ENCODE measurements at regions not wholly inside any gene's neighbourhood (a gene's known extent, or its start where the extent isn't known, plus 50 kb on each side); places are given as distances from the start of the nearest gene placed in this dataset.
A peak's percentile ranks its signal among the peaks of the same experiment; 100 is the strongest.

DNA sequence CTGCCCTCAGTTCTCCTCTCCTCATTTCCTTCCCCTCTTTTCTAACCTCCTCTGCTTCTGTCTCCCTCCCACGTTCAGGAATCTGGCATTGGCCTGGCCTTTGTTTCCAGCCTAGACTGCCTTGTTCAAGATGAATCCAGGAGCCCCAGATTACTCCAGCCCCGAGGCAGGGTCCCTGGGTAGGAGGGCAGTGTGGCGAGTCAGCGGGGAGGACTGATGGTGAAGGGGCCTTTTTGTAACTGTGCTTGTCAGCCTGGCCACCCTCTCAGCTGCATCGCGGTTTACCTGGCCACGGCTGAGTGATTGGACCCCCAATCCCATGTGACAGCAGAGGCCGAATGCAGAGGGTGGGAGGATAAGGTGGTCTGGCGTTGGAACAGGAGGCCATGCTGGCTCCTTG lies 96.1 kb upstream of the SHH start:
- DNase-seq (no peak), ATAC-seq (no peak)
- Mint-ChIP-seq H3K27me3 (no peaks in the 10 kb centered on the region), H3K27ac (no peak overlapping the region), H3K4me3 (no peak overlapping the region), H3K36me3 (ENCODE audit: low read depth) (no peaks in the 10 kb centered on the region), H3K4me1 (no peaks in the 10 kb centered on the region)
- peaks cover 5% of the 10 kb centered on the region for H3K9me3 ChIP-seq (ENCODE audit: control insufficient read depth, low read length, poor library complexity, severe bottlenecking)

DNA sequence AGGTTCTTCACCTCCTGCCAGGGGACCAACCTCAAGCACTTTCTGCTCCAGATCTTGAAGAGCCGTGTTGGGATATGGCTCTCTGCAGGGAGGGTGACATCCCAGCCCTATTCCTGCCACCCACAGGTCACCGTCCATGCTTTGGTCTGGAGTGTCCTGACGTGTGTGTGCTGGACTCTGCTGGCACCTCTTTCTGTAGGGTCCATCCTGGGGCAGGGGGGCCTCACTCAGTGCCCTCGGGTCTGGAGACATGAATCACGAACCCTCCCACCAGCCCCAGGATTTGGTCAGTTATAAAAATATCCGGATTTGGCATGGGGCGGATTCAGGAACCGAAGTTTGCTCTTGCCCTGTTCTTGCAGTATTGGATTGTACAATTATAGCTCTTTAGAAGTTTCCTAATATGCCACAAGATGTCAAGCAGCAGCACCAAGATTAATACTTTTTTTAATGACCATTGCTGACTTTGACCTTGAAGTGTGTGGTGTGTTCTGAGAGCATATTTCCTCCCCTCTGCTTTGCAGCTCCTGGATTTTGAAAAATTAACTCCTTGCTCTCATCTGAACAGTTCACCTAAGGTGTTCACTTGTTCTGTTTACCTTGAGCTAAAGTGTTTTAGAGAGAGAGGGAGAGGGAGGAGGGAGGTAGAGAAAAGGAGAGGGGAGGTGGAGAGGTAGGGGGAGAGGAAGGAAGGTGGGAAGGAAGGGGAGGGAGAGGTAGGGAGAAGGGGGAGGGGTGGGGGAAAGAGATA lies 95.4 kb upstream of the SHH start:
- Mint-ChIP-seq H3K4me1 (no peaks in the 10 kb centered on the region), H3K36me3 (ENCODE audit: low read depth) (no peaks in the 10 kb centered on the region), H3K4me3 (no peak overlapping the region), H3K27me3 (no peaks in the 10 kb centered on the region), H3K27ac (no peak overlapping the region)
- DNase-seq (no peak), ATAC-seq (no peak)
- peaks cover 2% of the 10 kb centered on the region for H3K9me3 ChIP-seq (ENCODE audit: control insufficient read depth, low read length, poor library complexity, severe bottlenecking)

DNA sequence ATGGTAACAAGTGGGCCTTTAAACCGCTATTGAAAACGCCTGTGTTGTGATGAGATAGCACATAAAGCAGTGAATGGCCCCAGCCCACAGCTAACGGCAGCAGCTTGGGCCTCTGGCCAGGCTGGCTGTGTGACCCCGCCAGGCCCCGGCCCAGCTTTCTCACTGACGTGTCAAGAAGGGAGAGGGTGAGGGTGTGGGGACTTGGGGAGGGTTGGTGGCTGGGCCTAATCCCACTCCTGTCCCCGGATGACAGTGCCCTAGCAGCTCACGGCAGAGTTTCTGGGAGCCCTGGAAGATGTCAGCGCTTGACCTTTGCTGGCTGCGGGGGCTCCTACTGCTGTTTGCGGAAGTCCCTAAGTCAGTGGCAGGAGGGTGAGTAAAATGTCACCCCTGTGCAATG lies 88.9 kb upstream of the SHH start:
- H3K4me3 Mint-ChIP-seq = no peak overlapping the region
- no peak for DNase-seq
- no peaks in the 10 kb centered on the region for H3K9me3 ChIP-seq (ENCODE audit: control insufficient read depth, low read length, poor library complexity, severe bottlenecking)
- no peaks in the 10 kb centered on the region for H3K36me3 Mint-ChIP-seq (ENCODE audit: low read depth)
- H3K27me3 Mint-ChIP-seq = peaks cover 13% of the 10 kb centered on the region
- ATAC-seq = no peak
- no peaks in the 10 kb centered on the region for H3K4me1 Mint-ChIP-seq
- no peak overlapping the region for H3K27ac Mint-ChIP-seq

DNA sequence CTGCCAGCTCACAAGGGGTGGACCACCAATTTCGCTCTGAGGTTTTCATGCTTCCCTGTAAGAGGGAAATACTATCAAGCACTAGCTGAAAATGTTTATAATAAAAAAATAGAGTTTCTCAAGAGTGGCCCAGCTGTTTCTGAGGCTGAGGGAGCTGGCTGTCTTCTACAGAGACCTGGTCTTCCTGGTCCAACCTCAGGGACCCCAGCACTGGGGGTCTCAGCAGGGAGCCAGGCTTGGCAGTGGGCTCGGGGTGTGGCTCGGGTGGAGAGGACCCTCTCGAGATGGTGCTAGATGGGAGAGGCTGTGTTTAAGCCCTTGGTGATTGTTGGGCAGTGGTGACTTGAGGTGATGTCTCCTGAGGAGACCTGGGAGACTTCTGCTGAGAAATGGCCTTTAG lies 87.3 kb upstream of the SHH start:
- H3K27me3 Mint-ChIP-seq = peaks cover 25% of the 10 kb centered on the region
- no peaks in the 10 kb centered on the region for H3K4me1 Mint-ChIP-seq
- H3K9me3 ChIP-seq (ENCODE audit: control insufficient read depth, low read length, poor library complexity, severe bottlenecking) = no peaks in the 10 kb centered on the region
- no peak overlapping the region for H3K4me3 Mint-ChIP-seq
- H3K36me3 Mint-ChIP-seq (ENCODE audit: low read depth) = no peaks in the 10 kb centered on the region
- H3K27ac Mint-ChIP-seq = no peak overlapping the region
- ATAC-seq (no peak), DNase-seq (no peak)

DNA sequence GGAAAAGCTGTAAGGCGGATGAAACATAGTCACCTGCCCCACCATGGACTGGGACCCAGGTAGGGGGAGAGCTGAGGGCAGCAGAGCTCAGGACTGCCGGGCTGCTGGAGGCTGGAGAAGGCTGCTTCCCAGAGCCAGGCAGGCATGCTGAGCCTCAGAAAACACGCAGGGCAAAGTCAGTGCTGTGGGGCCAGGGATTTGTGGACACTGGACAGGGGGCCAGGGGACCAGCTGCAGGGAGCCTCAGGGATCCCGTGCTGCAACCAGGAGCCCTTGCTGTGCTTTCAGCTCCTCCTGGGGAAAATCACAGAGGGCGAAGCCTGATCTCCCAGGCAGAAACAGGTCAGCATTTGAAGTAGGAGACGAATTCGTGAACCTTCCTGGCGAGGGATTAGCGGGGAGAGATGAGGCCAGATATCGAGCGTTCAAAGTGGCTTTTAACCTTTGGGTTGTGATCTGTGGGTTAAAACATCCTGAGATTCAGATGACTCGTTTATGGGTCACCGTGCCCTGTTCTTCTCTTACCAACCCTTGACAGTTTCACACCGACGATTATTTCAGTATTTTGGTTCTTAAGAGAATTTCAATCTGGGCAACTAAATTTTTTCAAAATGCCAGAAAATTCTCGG lies 85.6 kb upstream of the SHH start:
- Mint-ChIP-seq H3K36me3 (ENCODE audit: low read depth) (no peaks in the 10 kb centered on the region), H3K27me3 (peaks cover 25% of the 10 kb centered on the region), H3K4me3 (no peak overlapping the region), H3K27ac (no peak overlapping the region), H3K4me1 (no peaks in the 10 kb centered on the region)
- ATAC-seq = no peak
- DNase-seq = no peak
- no peaks in the 10 kb centered on the region for H3K9me3 ChIP-seq (ENCODE audit: control insufficient read depth, low read length, poor library complexity, severe bottlenecking)

DNA sequence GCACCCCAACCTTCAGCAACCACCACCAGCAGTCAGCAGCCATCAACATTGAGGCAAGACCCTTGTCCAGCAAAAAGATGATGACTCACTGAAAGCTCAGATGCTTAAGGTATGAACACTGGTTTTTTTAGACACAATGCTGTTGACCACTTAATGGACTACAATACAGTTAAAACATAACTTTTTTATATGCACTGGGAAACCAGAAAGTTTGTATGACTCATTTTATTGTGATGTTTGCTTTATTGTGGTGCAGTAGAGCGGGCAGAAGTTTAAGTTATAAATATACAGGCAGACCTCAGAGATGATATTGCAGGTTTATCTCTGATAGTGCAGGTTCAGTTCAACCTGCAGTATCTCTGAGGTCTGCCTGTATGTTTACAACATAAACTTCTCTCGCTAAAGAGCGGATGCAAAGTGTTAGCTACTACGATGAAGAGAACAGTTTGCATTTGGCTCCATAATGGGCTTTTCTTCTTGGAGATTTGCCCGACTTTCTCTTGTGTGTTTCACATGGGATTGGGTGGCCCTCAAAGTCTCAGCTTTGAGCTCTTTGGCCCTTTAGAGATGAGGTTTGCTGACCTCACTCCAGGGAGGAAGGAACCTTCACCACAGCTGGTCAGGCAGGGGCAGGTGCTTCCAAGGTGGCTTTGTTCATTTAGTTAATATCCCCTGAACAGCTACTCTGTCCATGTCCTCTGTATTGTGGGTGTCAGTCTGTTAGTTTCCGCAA lies 84.4 kb upstream of the SHH start:
- no peak for DNase-seq
- no peak overlapping the region for H3K27ac Mint-ChIP-seq
- H3K36me3 Mint-ChIP-seq (ENCODE audit: low read depth) = no peaks in the 10 kb centered on the region
- H3K4me3 Mint-ChIP-seq = no peak overlapping the region
- H3K9me3 ChIP-seq (ENCODE audit: control insufficient read depth, low read length, poor library complexity, severe bottlenecking) = no peaks in the 10 kb centered on the region
- H3K4me1 Mint-ChIP-seq = no peaks in the 10 kb centered on the region
- peaks cover 25% of the 10 kb centered on the region for H3K27me3 Mint-ChIP-seq
- no peak for ATAC-seq

DNA sequence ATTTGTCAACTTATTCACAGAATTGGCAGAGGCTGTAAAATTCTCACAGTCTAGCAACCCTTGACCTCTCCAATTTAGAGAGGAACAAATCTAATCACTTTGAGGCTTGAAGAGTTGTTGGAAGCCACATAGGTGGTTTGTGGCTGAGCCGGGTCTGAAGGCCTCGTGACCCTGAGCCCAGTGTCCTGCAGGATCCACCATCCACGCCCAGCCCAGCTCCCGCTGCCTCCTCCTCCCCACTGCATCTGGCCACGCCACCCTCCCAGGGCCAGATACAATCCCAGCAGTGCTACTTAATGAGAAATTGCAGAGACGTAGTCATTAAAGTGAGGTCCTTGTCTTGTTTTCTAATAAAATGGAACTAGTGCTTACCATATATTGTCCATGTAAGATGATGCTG lies 81.4 kb upstream of the SHH start:
- ATAC-seq (no peak), DNase-seq (no peak)
- H3K4me3 Mint-ChIP-seq = peak overlapping the region; percentile 10
- H3K27ac Mint-ChIP-seq = no peak overlapping the region
- H3K4me1 Mint-ChIP-seq = no peaks in the 10 kb centered on the region
- no peaks in the 10 kb centered on the region for H3K36me3 Mint-ChIP-seq (ENCODE audit: low read depth)
- H3K27me3 Mint-ChIP-seq = peaks cover 25% of the 10 kb centered on the region
- H3K9me3 ChIP-seq (ENCODE audit: control insufficient read depth, low read length, poor library complexity, severe bottlenecking) = no peaks in the 10 kb centered on the region

DNA sequence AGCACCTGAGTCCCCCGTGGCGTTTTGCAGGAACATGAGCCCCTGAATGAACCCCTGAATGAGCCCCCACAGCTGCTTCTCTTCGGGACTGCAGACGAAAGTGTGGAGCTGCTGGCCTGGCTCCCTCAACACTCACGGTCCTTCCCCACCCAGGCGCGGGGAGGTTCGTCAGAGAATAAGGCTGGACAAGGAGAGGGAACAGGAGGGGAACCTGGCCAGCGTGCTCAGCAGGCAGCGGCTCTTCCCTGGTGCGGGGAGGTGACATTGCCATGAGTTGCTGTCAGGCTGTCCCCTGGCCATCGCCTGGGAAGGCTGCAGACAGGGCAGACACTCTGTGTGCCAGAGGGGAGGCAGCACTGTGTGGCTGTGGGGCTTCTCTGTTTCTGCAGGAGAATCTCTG lies 80.9 kb upstream of the SHH start:
- Mint-ChIP-seq H3K27me3 (peaks cover 30% of the 10 kb centered on the region), H3K4me1 (no peaks in the 10 kb centered on the region), H3K4me3 (no peak overlapping the region), H3K27ac (no peak overlapping the region), H3K36me3 (ENCODE audit: low read depth) (no peaks in the 10 kb centered on the region)
- ATAC-seq (no peak), DNase-seq (no peak)
- H3K9me3 ChIP-seq (ENCODE audit: control insufficient read depth, low read length, poor library complexity, severe bottlenecking) = no peaks in the 10 kb centered on the region

DNA sequence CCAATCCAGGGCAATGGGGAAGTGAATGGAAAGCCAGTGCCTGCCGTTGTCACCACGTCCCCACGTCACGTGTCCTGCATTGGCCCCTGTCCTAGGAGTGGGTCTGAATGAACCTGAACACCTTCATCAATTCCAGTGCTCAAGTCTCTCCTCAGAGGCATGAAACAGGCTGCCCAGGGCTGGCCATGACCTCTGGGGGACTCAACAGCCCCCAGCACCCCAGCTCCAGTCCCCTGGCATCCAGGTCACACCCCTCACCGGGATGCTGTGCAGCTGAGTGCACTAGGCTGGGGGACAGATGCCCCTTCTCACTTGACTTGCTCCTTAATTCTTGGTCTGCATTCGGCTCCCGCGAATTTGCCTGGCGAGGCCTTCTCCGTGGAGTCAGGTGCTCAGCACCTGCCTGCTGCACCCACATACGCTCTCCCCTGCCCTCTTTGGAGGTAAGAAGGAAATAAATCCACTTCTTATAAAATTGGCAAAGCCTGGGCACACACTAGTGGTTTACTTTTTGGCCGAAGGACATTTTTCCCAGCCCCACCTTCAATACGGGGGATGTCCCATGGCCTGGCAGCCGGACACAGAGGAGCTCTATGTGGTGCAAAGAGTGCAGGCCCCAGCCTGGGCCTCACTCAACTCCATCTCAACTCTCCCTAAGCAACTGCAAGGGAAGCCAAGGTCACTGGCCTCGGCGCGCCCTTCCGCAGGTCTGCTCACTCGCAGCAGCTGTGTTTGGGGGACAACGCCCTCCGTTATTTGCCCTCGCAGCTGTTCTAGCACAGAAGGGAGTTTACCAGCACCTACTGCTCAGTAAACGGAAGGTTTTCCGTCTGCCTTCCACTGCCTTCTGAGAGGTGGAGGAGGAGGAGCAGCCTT lies 77.6 kb upstream of the SHH start:
- no peaks in the 10 kb centered on the region for H3K9me3 ChIP-seq (ENCODE audit: control insufficient read depth, low read length, poor library complexity, severe bottlenecking)
- ATAC-seq (no peak), DNase-seq (no peak)
- Mint-ChIP-seq H3K4me1 (no peaks in the 10 kb centered on the region), H3K4me3 (no peak overlapping the region), H3K27me3 (peaks cover 25% of the 10 kb centered on the region), H3K27ac (no peak overlapping the region), H3K36me3 (ENCODE audit: low read depth) (peaks cover 2% of the 10 kb centered on the region)

DNA sequence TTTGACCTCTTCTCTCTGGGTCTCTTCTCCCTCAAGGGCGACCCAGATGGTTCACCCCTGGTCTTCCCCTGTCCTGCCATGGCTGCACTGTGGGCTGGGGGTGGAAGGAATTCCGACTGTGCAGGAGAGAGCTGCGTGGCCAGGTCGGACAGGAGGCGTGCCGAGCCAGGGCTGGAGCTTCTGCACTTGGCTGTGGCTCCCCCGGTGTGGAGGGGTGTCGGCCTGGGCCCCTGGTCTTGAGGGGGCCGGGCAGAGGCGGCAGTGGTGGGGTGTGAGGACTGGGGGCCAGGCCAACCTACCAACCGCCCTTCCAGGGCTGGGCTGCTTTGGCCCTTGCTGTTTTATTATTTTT lies 74.9 kb upstream of the SHH start:
- ATAC-seq (no peak), DNase-seq (no peak)
- H3K27me3 Mint-ChIP-seq = peaks cover 39% of the 10 kb centered on the region
- H3K4me3 Mint-ChIP-seq = no peak overlapping the region
- no peaks in the 10 kb centered on the region for H3K9me3 ChIP-seq (ENCODE audit: control insufficient read depth, low read length, poor library complexity, severe bottlenecking)
- no peak overlapping the region for H3K27ac Mint-ChIP-seq
- H3K36me3 Mint-ChIP-seq (ENCODE audit: low read depth) = peaks cover 2% of the 10 kb centered on the region
- H3K4me1 Mint-ChIP-seq = peaks cover 5% of the 10 kb centered on the region

DNA sequence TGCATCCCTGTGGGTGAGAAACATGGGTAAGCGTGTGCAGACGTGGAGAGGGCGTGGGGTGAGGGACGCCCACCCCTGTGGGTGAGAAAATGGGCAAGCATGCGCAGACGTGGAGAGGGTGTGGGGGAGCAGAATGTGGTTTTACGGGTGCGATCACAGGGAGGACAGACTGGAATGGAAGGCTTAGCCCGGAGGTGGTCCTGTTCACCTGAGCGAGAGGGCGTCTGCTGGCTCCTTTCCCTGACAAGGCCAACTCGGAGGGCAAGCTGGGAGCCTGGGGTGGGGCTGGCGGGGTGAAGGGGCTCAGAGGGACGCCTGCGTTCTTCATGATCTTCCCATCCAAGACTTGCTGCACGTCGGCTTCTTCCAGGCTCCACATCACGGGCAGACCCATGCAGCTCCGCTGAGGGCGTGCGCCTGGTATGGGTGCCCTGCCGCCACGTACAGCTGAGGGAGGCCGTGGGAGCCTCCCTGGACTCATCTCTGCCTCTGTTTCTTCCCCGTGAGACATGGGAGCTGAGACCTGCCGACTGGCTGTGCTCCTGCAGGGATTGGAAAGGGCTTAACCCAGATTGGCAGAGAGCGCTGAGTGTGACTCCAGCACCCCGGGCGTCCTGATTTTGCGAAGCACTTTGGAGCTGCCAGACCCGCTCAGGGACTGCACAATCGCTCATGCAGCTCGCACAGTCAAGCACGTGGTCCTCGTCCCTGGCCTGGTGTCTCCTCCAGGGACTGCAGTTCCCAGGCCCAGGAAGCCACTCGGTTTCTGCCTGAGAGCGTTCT lies 74.3 kb upstream of the SHH start:
- Mint-ChIP-seq H3K4me1 (peaks cover 5% of the 10 kb centered on the region), H3K27ac (no peak overlapping the region), H3K4me3 (no peak overlapping the region), H3K36me3 (ENCODE audit: low read depth) (peaks cover 2% of the 10 kb centered on the region), H3K27me3 (peaks cover 39% of the 10 kb centered on the region)
- no peak for ATAC-seq
- no peak for DNase-seq
- H3K9me3 ChIP-seq (ENCODE audit: control insufficient read depth, low read length, poor library complexity, severe bottlenecking) = no peaks in the 10 kb centered on the region

DNA sequence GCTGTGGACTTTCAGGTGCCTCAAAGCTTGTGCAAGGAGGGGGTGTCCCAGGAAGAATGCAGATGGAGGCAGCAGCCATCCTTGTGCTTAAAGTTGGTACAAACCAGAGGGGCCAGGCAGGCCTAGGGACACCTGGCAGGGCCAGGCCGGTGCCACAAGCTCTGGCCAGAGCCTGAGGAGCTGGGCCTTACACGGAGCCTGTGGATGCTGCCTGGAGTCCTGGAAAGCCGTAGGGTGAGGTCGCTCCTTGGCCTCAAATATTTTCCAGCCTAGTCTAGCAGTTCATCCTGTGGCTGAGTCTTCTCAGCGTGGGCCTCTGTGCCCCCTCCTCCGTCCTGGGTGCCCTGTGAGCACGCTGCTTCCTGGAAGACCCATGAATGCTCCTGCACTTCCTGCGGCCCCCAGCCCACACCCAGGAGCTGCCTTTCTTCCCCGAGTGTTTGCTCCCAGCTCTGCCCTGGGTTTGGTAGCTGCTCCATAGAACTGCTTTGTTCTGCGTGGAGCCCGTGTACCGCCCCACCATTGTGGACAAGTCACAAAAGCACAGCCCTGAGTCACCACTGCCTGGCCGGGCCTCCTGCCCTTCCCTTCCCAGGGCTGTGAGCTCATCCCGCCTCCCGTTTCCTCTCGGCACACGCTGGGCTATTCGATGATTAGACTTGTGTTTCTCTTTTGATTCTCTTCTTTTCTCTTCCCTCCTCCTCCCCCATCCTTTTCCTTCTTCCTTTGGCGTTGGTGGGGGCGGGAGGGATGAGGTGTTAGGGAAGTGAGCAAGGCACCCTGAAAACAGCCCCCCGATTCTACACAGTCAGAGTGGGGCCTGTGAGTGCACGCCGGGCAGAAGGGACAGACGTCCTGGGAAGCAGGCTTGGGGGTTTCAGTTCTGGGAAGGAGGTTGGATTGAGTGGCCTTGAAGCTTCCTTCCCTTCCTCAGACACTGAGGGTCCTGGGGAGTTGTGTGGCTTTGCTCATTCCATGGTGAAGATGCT lies 73.2 kb upstream of the SHH start:
- DNase-seq = no peak
- no peak overlapping the region for H3K4me3 Mint-ChIP-seq
- ATAC-seq = no peak

More for the DNA sequence above, 73.2 kb upstream of the SHH start:
- H3K36me3 Mint-ChIP-seq (ENCODE audit: low read depth) = peaks cover 2% of the 10 kb centered on the region
- peaks cover 5% of the 10 kb centered on the region for H3K4me1 Mint-ChIP-seq
- no peaks in the 10 kb centered on the region for H3K9me3 ChIP-seq (ENCODE audit: control insufficient read depth, low read length, poor library complexity, severe bottlenecking)
- H3K27me3 Mint-ChIP-seq = peaks cover 39% of the 10 kb centered on the region
- no peak overlapping the region for H3K27ac Mint-ChIP-seq
